HCT116 (cell line): ENCODE measurements at regions not wholly inside any gene's neighbourhood (a gene's known extent, or its start where the extent isn't known, plus 50 kb on each side); places are given as distances from the start of the nearest gene placed in this dataset.

Experiments
- ATAC-seq: fragments of 200-7000 bp; cut with Tn5 transposase; 2 replicates; pipeline ENCODE4 v1.9.1; 2020; ENCODE audit warnings: mild to moderate bottlenecking, moderate library complexity
- BruUV-seq: library from RNA; stranded (reverse); fragments of 400-500 nt; replicated peaks from 2 replicates; lab custom pipeline; 2021; lab: Mats Ljungman, UMichigan
- CTCF ChIA-PET: fragments of 300-600 bp; sonication (Branson Sonifier 250); formaldehyde crosslinking; loops from one replicate; lab custom pipeline; 2021; ENCODE audit warnings: antibody characterized with exemption; lab: Charles Lee
- POLR2A ChIA-PET: fragments of 300-600, 350-600 bp; sonication (Branson Sonifier 250); formaldehyde crosslinking; loops from one replicate; lab custom pipeline; 2021; ENCODE audit warnings: antibody characterized with exemption; lab: Charles Lee
- RAD21 ChIA-PET, 2 experiments: fragments of 300-600 bp; sonication (Branson Sonifier 250); formaldehyde crosslinking; loops; one replicate each; lab custom pipeline; 2023; ENCODE audit warnings: low total read pairs in 2 of 2; ENCODE audit not compliant: uncharacterized antibody in 2 of 2, unreplicated experiment in 2 of 2, low non-redundant PET in 1 of 2; lab: Charles Lee
- DNase-seq: peaks from one replicate; pipeline ENCODE4 v3.0.0-alpha.2; 2010; ENCODE audit warnings: low read depth, low spot score
- H2AFZ ChIP-seq: fragments of 200-600 bp; shearing (Covaris generic), sonication (generic); 2 replicates; pipeline ENCODE4 v1.6.1; 2017; ENCODE audit warnings: low read depth, mixed run types, mixed read lengths, antibody characterized with exemption, low read length; ENCODE audit not compliant: poor library complexity, severe bottlenecking
- H3K27ac ChIP-seq: 2 replicates; pipeline ENCODE4 v1.5.1; 2012; ENCODE audit warnings: low read depth, low read length
- H3K27me3 ChIP-seq: fragments of 200-600 bp; sonication (generic); 2 replicates; pipeline ENCODE4 v1.6.1; 2016; ENCODE audit warnings: mixed run types, low read length, mixed read lengths; ENCODE audit not compliant: insufficient read depth
- H3K36me3 ChIP-seq, 2 experiments: fragments of 200-500 bp in 1 of 2; fragments of 200-600 bp in 1 of 2; sonication (Bioruptor generic) in 1 of 2; sonication (generic) in 1 of 2; 2 replicates each; pipeline versions ENCODE4 v1.5.1 to v1.6.1; 2014 to 2016; ENCODE audit warnings: low read length in 2 of 2, inconsistent platforms in 1 of 2, mixed read lengths in 1 of 2, mixed run types in 1 of 2; ENCODE audit not compliant: insufficient read depth in 2 of 2, control insufficient read depth in 1 of 2
- H3K4me1 ChIP-seq, 2 experiments: fragments of 200-600 bp in 1 of 2; sonication (generic) in 1 of 2; 2 replicates each; pipeline versions ENCODE4 v1.5.1 to v1.6.1; 2012 to 2017; ENCODE audit warnings: low read length in 2 of 2, inconsistent platforms in 1 of 2, mild to moderate bottlenecking in 1 of 2, mixed read lengths in 1 of 2, mixed run types in 1 of 2, moderate library complexity in 1 of 2; ENCODE audit not compliant: insufficient read depth in 2 of 2, control insufficient read depth in 1 of 2
- H3K4me2 ChIP-seq: fragments of 200-600 bp; sonication (generic); 2 replicates; pipeline ENCODE4 v1.6.1; 2017; ENCODE audit warnings: mixed run types, low read length, mixed read lengths
- H3K4me3 ChIP-seq, 2 experiments: fragments of 200-600 bp in 1 of 2; sonication (generic) in 1 of 2; replicated peaks in 1 of 2; 2 replicates each; pipeline ENCODE4 v1.5.1; 2011 to 2016; ENCODE audit warnings: low read length in 2 of 2, control low read depth in 1 of 2, low read depth in 1 of 2, mild to moderate bottlenecking in 1 of 2, mixed read lengths in 1 of 2, mixed run types in 1 of 2
- H3K79me2 ChIP-seq: fragments of 200-600 bp; sonication (generic); 2 replicates; pipeline ENCODE4 v1.6.1; 2017; ENCODE audit warnings: mild to moderate bottlenecking, mixed run types, low read length, moderate library complexity, mixed read lengths; ENCODE audit not compliant: insufficient read depth
- H3K9ac ChIP-seq: fragments of 200-600 bp; sonication (generic); 2 replicates; pipeline ENCODE4 v1.6.1; 2016; ENCODE audit warnings: low read length, mixed read lengths
- H3K9me2 ChIP-seq: fragments of 200-600 bp; sonication (generic), shearing (Covaris generic); 2 replicates; pipeline ENCODE4 v1.6.1; 2017; ENCODE audit warnings: mixed run types, mild to moderate bottlenecking, moderate library complexity; ENCODE audit not compliant: insufficient read depth
- H3K9me3 ChIP-seq, 2 experiments: fragments of 200-500 bp in 1 of 2; fragments of 200-600 bp in 1 of 2; sonication (Bioruptor generic) in 1 of 2; sonication (generic) in 1 of 2; 2 replicates each; pipeline ENCODE4 v1.6.1; 2014 to 2017; ENCODE audit warnings: low read length in 2 of 2, mixed read lengths in 2 of 2, inconsistent platforms in 1 of 2, low read depth in 1 of 2, mild to moderate bottlenecking in 1 of 2, mixed run types in 1 of 2, moderate library complexity in 1 of 2; ENCODE audit not compliant: control insufficient read depth in 1 of 2, insufficient read depth in 1 of 2
- H4K20me1 ChIP-seq: fragments of 200-600 bp; sonication (generic), shearing (Covaris generic); 2 replicates; pipeline ENCODE4 v1.6.1; 2017; ENCODE audit warnings: mixed run types, mild to moderate bottlenecking, moderate library complexity; ENCODE audit not compliant: insufficient read depth
- CTCF ChIP-seq, 3 experiments: fragments of 200-600 bp in 1 of 3; sonication (generic) in 1 of 3; IDR thresholded peaks in 2 of 3; conservative IDR thresholded peaks in 1 of 3; 2 replicates each; pipeline ENCODE4 v1.5.1; 2012 to 2017; ENCODE audit warnings: low read depth in 2 of 3, low read length in 2 of 3, antibody characterized with exemption in 1 of 3, borderline replicate concordance in 1 of 3, control low read depth in 1 of 3, mild to moderate bottlenecking in 1 of 3, mixed read lengths in 1 of 3, mixed run types in 1 of 3, moderate library complexity in 1 of 3; ENCODE audit not compliant: insufficient read depth in 1 of 3
- ELF1 ChIP-seq: IDR thresholded peaks from 2 replicates; pipeline ENCODE4 v1.6.1; 2012; ENCODE audit warnings: low read depth, borderline replicate concordance
- EZH2 ChIP-seq: fragments of 200-600 bp; sonication (generic); IDR thresholded peaks from 2 replicates; pipeline ENCODE4 v1.6.1; 2017; ENCODE audit warnings: antibody characterized with exemption, mixed run types
- EZH2phosphoT487 ChIP-seq: fragments of 200-600 bp; IDR thresholded peaks from 2 replicates; pipeline ENCODE4 v1.6.1; 2018; ENCODE audit warnings: antibody characterized with exemption, borderline replicate concordance
- FOSL1 ChIP-seq: IDR thresholded peaks from 2 replicates; pipeline ENCODE4 v1.6.1; 2012; ENCODE audit warnings: low read depth
- JUND ChIP-seq: IDR thresholded peaks from 2 replicates; pipeline ENCODE4 v1.6.1; 2012
- MAX ChIP-seq: IDR thresholded peaks from 2 replicates; pipeline ENCODE4 v1.6.1; 2012
- POLR2AphosphoS5 ChIP-seq: IDR thresholded peaks from 2 replicates; pipeline ENCODE4 v1.6.1; 2011; ENCODE audit warnings: mild to moderate bottlenecking, low read depth, low read length, moderate library complexity
- REST ChIP-seq: IDR thresholded peaks from 2 replicates; pipeline ENCODE4 v1.6.1; 2012; ENCODE audit warnings: low read depth
- SP1 ChIP-seq: IDR thresholded peaks from 2 replicates; pipeline ENCODE4 v1.6.1; 2012; ENCODE audit warnings: low read depth
- SRF ChIP-seq: IDR thresholded peaks from 2 replicates; pipeline ENCODE4 v1.6.1; 2012; ENCODE audit warnings: low read depth
- TCF7L2 ChIP-seq: IDR thresholded peaks from 2 replicates; pipeline ENCODE4 v1.7.0; 2011; ENCODE audit warnings: borderline replicate concordance, inconsistent platforms; ENCODE audit not compliant: insufficient read depth, insufficient read length; ENCODE audit errors: extremely low read depth
- ZNF274 ChIP-seq: fragments of 200-500 bp; sonication (Bioruptor generic); IDR thresholded peaks from 2 replicates; pipeline ENCODE4 v1.6.1; 2014; ENCODE audit warnings: mild to moderate bottlenecking, low read depth, low read length, inconsistent platforms
- intact Hi-C: fragments of 100-400 bp; cut with micrococcal nuclease; formaldehyde crosslinking; loops from 2 replicates; pipeline ENCODE4 v1.10.0; 2022

- no peak for TF ChIP-seq REST
- no peak for TF ChIP-seq FOSL1
- no peak for TF ChIP-seq EZH2
- no peak for TF ChIP-seq SRF
- no peak for TF ChIP-seq SP1
- no peak for TF ChIP-seq ZNF274
- no peak for TF ChIP-seq JUND
- TF ChIP-seq MAX: no peak
- no peak for TF ChIP-seq POLR2AphosphoS5
These were observed 197.9 kb downstream of the CDCA7 start (continued) for GRCh38 chr2:173552531-173552930.

GRCh38 chr2:173553593-173553992, 198.9 kb downstream of the CDCA7 start:
- Histone ChIP-seq H3K79me2 (no peaks in the 10 kb centered on the region), H3K4me1 (peaks cover 0 to 3% of the 10 kb centered on the region in 2 experiments; a peak in 1 of 4 replicates), H4K20me1 (0 out of 2 replicates have a peak, but pooled peaks cover 4% of the 10 kb centered on the region), H3K9me2 (0 out of 2 replicates have a peak, but pooled peaks cover 4% of the 10 kb centered on the region), H3K27me3 (no peaks in the 10 kb centered on the region), H3K4me3 (no peak overlapping the region), H3K9ac (no peak overlapping the region), H3K4me2 (no peak overlapping the region), H3K9me3 (0 out of 4 replicates have a peak, but pooled peaks cover 0 to 3% of the 10 kb centered on the region in 2 experiments), H3K36me3 (no peaks in the 10 kb centered on the region), H3K27ac (no peak overlapping the region), H2AFZ (no peak overlapping the region)
- DNase-seq: no peak
- ChIA-PET RAD21 (no interaction called here), CTCF (interaction anchor here (2.5 kb wide), 1 partner anchor 14 kb away, joined by 7 read pairs; no protein-coding TSS in a partner anchor), POLR2A (no interaction called here)
- BruUV-seq: no TSS peak
- intact Hi-C loops: no loop called here
- no peak for ATAC-seq
- TF ChIP-seq CTCF (IDR thresholded peaks at IDR 0.05 in 2 of 3, conservative IDR thresholded peaks at IDR 0.05 in 1 of 3; ENCODE audit: borderline replicate concordance in 1 of 3, insufficient read depth in 1 of 3, low read depth in 2 of 3, low read length in 2 of 3): no peak
- no peak for TF ChIP-seq TCF7L2
- no peak for TF ChIP-seq EZH2phosphoT487
- TF ChIP-seq REST: no peak
- TF ChIP-seq SRF: no peak
- TF ChIP-seq ELF1: no peak
- no peak for TF ChIP-seq POLR2AphosphoS5
